SK-N-SH (cell line): ENCODE measurements at regions not wholly inside any gene's neighbourhood (a gene's known extent, or its start where the extent isn't known, plus 50 kb on each side); places are given as distances from the start of the nearest gene placed in this dataset.

Source experiments
- CHD2 ChIP-seq: fragments of 150-350 bp; IDR thresholded peaks from 2 replicates; pipeline ENCODE4 v1.6.1; 2018; ENCODE audit warnings: low read length; ENCODE audit not compliant: partially characterized antibody
- EP300 ChIP-seq, 2 experiments: IDR thresholded peaks; 2 replicates each; pipeline versions ENCODE4 v1.4.0 to v1.6.1; 2012; ENCODE audit warnings: borderline replicate concordance in 1 of 2, low read depth in 1 of 2, low read length in 1 of 2
- EZH2phosphoT487 ChIP-seq: fragments of 200-600 bp; sonication (generic); IDR thresholded peaks from 2 replicates; pipeline ENCODE4 v1.6.1; 2017; ENCODE audit warnings: low read depth, mixed run types, mild to moderate bottlenecking, antibody characterized with exemption, moderate library complexity, borderline replicate concordance
- GATA2 ChIP-seq: sonication (generic); formaldehyde crosslinking; IDR thresholded peaks from 2 replicates; pipeline ENCODE4 v1.5.0; 2020; ENCODE audit warnings: mild to moderate bottlenecking, missing genetic modification reagents
- JUND ChIP-seq: IDR thresholded peaks from 2 replicates; pipeline ENCODE4 v1.4.0; 2012
- MEF2A ChIP-seq: IDR thresholded peaks from 2 replicates; pipeline ENCODE4 v1.4.0; 2012; ENCODE audit warnings: low read depth, borderline replicate concordance
- NFIC ChIP-seq: IDR thresholded peaks from 2 replicates; pipeline ENCODE4 v1.4.0; 2012; ENCODE audit warnings: borderline replicate concordance
- POLR2AphosphoS5 ChIP-seq: IDR thresholded peaks from 2 replicates; pipeline ENCODE4 v1.6.1; 2012; ENCODE audit warnings: low read depth, low read length
- RFX5 ChIP-seq: IDR thresholded peaks from 2 replicates; pipeline ENCODE4 v1.6.1; 2012; ENCODE audit warnings: mild to moderate bottlenecking, improper control_type of control experiment, low read length
- SIN3A ChIP-seq: IDR thresholded peaks from 2 replicates; pipeline ENCODE4 v1.6.1; 2012; ENCODE audit warnings: low read depth, mild to moderate bottlenecking, low read length, moderate library complexity, borderline replicate concordance
- SMC3 ChIP-seq: IDR thresholded peaks from 2 replicates; pipeline ENCODE4 v1.6.1; 2012; ENCODE audit warnings: low read depth, low read length, improper control_type of control experiment
- TEAD4 ChIP-seq: IDR thresholded peaks from 2 replicates; pipeline ENCODE4 v1.4.0; 2012; ENCODE audit warnings: mild to moderate bottlenecking, borderline replicate concordance; ENCODE audit not compliant: insufficient read depth
- TF ChIP-seq, protein P1 (sequence below): fragments of 200-600 bp; sonication (generic); IDR thresholded peaks from 2 replicates; pipeline ENCODE4 v1.6.1; 2017; ENCODE audit warnings: antibody characterized with exemption, mild to moderate bottlenecking, moderate library complexity
- TF ChIP-seq, protein P2 (sequence below): IDR thresholded peaks from 2 replicates; pipeline ENCODE4 v1.4.0; 2012; ENCODE audit warnings: low read depth, borderline replicate concordance

DNA sequence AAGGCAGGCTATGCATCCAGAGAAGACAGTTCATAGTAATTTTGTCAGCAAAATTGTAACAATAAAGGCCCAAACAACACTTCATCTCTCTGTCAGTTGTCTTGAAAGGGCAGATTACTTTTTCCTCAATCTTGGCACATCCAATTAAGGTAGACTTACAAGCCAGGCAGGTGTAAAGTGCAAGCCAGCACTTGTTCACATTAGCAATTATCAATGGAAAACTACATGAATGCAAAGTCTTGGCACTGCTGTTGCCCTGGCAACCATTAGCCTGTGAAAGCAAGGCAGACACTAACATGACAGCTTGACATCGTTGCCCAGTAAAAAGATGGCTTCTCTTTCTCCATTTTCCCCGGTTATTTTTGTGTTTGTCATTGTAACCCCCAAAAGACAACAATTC lies 677.2 kb upstream of the TENM4 start:
- TF ChIP-seq, protein P1, sequence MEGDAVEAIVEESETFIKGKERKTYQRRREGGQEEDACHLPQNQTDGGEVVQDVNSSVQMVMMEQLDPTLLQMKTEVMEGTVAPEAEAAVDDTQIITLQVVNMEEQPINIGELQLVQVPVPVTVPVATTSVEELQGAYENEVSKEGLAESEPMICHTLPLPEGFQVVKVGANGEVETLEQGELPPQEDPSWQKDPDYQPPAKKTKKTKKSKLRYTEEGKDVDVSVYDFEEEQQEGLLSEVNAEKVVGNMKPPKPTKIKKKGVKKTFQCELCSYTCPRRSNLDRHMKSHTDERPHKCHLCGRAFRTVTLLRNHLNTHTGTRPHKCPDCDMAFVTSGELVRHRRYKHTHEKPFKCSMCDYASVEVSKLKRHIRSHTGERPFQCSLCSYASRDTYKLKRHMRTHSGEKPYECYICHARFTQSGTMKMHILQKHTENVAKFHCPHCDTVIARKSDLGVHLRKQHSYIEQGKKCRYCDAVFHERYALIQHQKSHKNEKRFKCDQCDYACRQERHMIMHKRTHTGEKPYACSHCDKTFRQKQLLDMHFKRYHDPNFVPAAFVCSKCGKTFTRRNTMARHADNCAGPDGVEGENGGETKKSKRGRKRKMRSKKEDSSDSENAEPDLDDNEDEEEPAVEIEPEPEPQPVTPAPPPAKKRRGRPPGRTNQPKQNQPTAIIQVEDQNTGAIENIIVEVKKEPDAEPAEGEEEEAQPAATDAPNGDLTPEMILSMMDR: no peak
- TF ChIP-seq GATA2 (CRISPR knock-in tag) (no peak), RFX5 (no peak), JUND (no peak), EP300 (IDR thresholded peaks at IDR 0.05; ENCODE audit: borderline replicate concordance in 1 of 2, low read depth in 1 of 2, low read length in 1 of 2) (no peak), TEAD4 (no peak), NFIC (no peak), MEF2A (no peak), CHD2 (no peak), SIN3A (no peak), POLR2AphosphoS5 (no peak), SMC3 (no peak), EZH2phosphoT487 (no peak)
- TF ChIP-seq, protein P2, sequence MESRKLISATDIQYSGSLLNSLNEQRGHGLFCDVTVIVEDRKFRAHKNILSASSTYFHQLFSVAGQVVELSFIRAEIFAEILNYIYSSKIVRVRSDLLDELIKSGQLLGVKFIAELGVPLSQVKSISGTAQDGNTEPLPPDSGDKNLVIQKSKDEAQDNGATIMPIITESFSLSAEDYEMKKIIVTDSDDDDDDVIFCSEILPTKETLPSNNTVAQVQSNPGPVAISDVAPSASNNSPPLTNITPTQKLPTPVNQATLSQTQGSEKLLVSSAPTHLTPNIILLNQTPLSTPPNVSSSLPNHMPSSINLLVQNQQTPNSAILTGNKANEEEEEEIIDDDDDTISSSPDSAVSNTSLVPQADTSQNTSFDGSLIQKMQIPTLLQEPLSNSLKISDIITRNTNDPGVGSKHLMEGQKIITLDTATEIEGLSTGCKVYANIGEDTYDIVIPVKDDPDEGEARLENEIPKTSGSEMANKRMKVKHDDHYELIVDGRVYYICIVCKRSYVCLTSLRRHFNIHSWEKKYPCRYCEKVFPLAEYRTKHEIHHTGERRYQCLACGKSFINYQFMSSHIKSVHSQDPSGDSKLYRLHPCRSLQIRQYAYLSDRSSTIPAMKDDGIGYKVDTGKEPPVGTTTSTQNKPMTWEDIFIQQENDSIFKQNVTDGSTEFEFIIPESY: no peak
